ENCODE measurements at regions not wholly inside any gene's neighbourhood (a gene's known extent, or its start where the extent isn't known, plus 50 kb on each side); places are given as distances from the start of the nearest gene placed in this dataset.

- TF ChIP-seq ZNF281 (CRISPR knock-in tag; IDR thresholded peaks at IDR 0.05; ENCODE audit: borderline replicate concordance) (no peak), HIVEP1 (CRISPR knock-in tag; IDR thresholded peaks at IDR 0.05) (no peak), HIC2 (CRISPR knock-in tag; IDR thresholded peaks at IDR 0.05; ENCODE audit: low read depth) (no peak)
Observed at GRCh38 chr14:25220514-25220913, 170.6 kb upstream of the STXBP6 start (continued).

DNA sequence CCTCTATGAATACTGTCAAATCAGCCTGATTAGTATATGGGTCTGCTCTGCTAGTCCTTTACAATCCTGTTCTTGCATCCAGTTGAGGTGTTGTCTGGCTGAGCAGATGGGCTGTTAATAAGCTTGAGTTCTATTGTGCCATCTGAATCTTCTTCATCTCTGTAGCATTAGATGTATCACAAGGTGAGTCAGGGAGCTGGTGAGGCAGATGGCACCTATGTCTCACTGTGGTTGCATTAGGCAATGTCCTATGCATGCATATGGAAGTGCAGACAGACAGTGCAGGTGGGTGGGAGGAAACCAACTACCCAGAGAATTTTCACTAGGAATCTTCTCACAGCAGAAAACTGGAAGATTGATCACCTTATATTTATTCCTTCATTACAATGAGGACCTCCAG lies 165.7 kb upstream of the STXBP6 start:
- Histone ChIP-seq H3K4me1 (ENCODE audit: insufficient read depth, low read length) (no peaks in the 10 kb centered on the region), H3K27me3 (ENCODE audit: control insufficient read depth in 1 of 2, insufficient read depth in 2 of 2, low read length in 2 of 2) (no peaks in the 10 kb centered on the region), H3K79me2 (ENCODE audit: insufficient read depth, low read length) (no peaks in the 10 kb centered on the region), H3K9ac (ENCODE audit: insufficient read depth, low read depth, low read length) (no peak overlapping the region), H3K4me3 (replicated peaks in 1 of 3; ENCODE audit: insufficient read depth in 1 of 3, low read depth in 2 of 3, low read length in 3 of 3) (no peak overlapping the region), H4K20me1 (ENCODE audit: insufficient read depth, low read length) (no peaks in the 10 kb centered on the region), H3K4me2 (ENCODE audit: low read depth, low read length) (no peak overlapping the region), H3K27ac (ENCODE audit: extremely low read length, insufficient read depth, low read length) (no peak overlapping the region), H2AFZ (ENCODE audit: low read length) (no peak overlapping the region), H3K9me3 (ENCODE audit: low read length) (0 out of 2 replicates have a peak, but pooled peaks cover 4% of the 10 kb centered on the region), H3K36me3 (replicated peaks in 1 of 2; ENCODE audit: control insufficient read depth in 1 of 2, insufficient read depth in 2 of 2, low read length in 2 of 2) (no peaks in the 10 kb centered on the region)
- DNase-seq (ENCODE audit: low spot score) (no peak), FAIRE-seq (no peak), ATAC-seq (no peak)
- in situ Hi-C loops (cut with HindIII; ENCODE audit: extremely low pct_ligation_motif_present, low pct_unique_long_range_greater_than_20kb) (no loop called here), intact Hi-C loops (cut with micrococcal nuclease; ENCODE audit: unreplicated experiment) (no loop called here)
- BruUV-seq (replicated peaks): no TSS peak
- TF ChIP-seq ZNF180 (CRISPR knock-in tag; IDR thresholded peaks at IDR 0.05; ENCODE audit: borderline replicate concordance, low read depth) (no peak), STAT5B (CRISPR knock-in tag; IDR thresholded peaks at IDR 0.05) (no peak), KLF12 (CRISPR knock-in tag; IDR thresholded peaks at IDR 0.05; ENCODE audit: borderline replicate concordance) (no peak), HOXA3 (CRISPR knock-in tag; IDR thresholded peaks at IDR 0.05) (no peak), MAFK (conservative IDR thresholded peaks at IDR 0.05 in 1 of 2, IDR thresholded peaks at IDR 0.05 in 1 of 2; ENCODE audit: low read length in 2 of 2) (peak in 1 of 2 experiments; percentile 35; a peak in 1 of 4 replicates), SKI (IDR thresholded peaks at IDR 0.05; ENCODE audit: partially characterized antibody) (no peak), DPF2 (CRISPR knock-in tag; IDR thresholded peaks at IDR 0.05; ENCODE audit: borderline replicate concordance, low read depth) (no peak), SSRP1 (CRISPR knock-in tag; IDR thresholded peaks at IDR 0.05) (no peak)
- TF ChIP-seq, protein P1, sequence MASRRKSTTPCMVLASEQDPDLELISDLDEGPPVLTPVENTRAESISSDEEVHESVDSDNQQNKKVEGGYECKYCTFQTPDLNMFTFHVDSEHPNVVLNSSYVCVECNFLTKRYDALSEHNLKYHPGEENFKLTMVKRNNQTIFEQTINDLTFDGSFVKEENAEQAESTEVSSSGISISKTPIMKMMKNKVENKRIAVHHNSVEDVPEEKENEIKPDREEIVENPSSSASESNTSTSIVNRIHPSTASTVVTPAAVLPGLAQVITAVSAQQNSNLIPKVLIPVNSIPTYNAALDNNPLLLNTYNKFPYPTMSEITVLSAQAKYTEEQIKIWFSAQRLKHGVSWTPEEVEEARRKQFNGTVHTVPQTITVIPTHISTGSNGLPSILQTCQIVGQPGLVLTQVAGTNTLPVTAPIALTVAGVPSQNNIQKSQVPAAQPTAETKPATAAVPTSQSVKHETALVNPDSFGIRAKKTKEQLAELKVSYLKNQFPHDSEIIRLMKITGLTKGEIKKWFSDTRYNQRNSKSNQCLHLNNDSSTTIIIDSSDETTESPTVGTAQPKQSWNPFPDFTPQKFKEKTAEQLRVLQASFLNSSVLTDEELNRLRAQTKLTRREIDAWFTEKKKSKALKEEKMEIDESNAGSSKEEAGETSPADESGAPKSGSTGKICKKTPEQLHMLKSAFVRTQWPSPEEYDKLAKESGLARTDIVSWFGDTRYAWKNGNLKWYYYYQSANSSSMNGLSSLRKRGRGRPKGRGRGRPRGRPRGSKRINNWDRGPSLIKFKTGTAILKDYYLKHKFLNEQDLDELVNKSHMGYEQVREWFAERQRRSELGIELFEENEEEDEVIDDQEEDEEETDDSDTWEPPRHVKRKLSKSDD (CRISPR knock-in tag; IDR thresholded peaks at IDR 0.05; ENCODE audit: low read depth): no peak
- POLR2A ChIA-PET: no interaction called here
- CTCF ChIA-PET (ENCODE audit: low intra/inter-chr PET ratio, low total read pairs): no interaction called here

All from HepG2 (cell line).